Ishikawa (cell line): ENCODE measurements at regions not wholly inside any gene's neighbourhood (a gene's known extent, or its start where the extent isn't known, plus 50 kb on each side); places are given as distances from the start of the nearest gene placed in this dataset.

Source experiments
- CEBPB ChIP-seq: IDR thresholded peaks from 2 replicates; pipeline ENCODE4 v1.6.1; 2012
- CREB1 ChIP-seq: IDR thresholded peaks from 2 replicates; pipeline ENCODE4 v1.6.1; 2012; ENCODE audit warnings: low read depth
- EGR1 ChIP-seq: IDR thresholded peaks from 2 replicates; pipeline ENCODE4 v1.6.1; 2012
- EP300 ChIP-seq: IDR thresholded peaks from 2 replicates; pipeline ENCODE4 v1.6.1; 2012; ENCODE audit warnings: borderline replicate concordance
- FOXM1 ChIP-seq: IDR thresholded peaks from 2 replicates; pipeline ENCODE4 v1.6.1; 2012; ENCODE audit warnings: low read depth, borderline replicate concordance
- NFIC ChIP-seq: IDR thresholded peaks from 2 replicates; pipeline ENCODE4 v1.6.1; 2012
- RAD21 ChIP-seq: IDR thresholded peaks from 2 replicates; pipeline ENCODE4 v1.6.1; 2012; ENCODE audit warnings: low read depth
- TAF1 ChIP-seq: IDR thresholded peaks from 2 replicates; pipeline ENCODE4 v1.6.1; 2012; ENCODE audit warnings: low read depth, mild to moderate bottlenecking
- TCF12 ChIP-seq: IDR thresholded peaks from 2 replicates; pipeline ENCODE4 v1.6.1; 2012; ENCODE audit warnings: low read depth
- TEAD4 ChIP-seq: IDR thresholded peaks from 2 replicates; pipeline ENCODE4 v1.6.1; 2012
- YY1 ChIP-seq: IDR thresholded peaks from 2 replicates; pipeline ENCODE4 v1.6.1; 2012; ENCODE audit warnings: low read depth
- ZBTB7A ChIP-seq: IDR thresholded peaks from 2 replicates; pipeline ENCODE4 v1.6.1; 2012; ENCODE audit warnings: low read depth
- TF ChIP-seq, protein P1 (sequence below): IDR thresholded peaks from 2 replicates; pipeline ENCODE4 v1.6.1; 2012
- TF ChIP-seq, protein P2 (sequence below): IDR thresholded peaks from 2 replicates; pipeline ENCODE4 v1.6.1; 2012
- TF ChIP-seq, protein P3 (sequence below): IDR thresholded peaks from 2 replicates; pipeline ENCODE4 v1.6.1; 2012; ENCODE audit warnings: low read depth, mild to moderate bottlenecking

DNA sequence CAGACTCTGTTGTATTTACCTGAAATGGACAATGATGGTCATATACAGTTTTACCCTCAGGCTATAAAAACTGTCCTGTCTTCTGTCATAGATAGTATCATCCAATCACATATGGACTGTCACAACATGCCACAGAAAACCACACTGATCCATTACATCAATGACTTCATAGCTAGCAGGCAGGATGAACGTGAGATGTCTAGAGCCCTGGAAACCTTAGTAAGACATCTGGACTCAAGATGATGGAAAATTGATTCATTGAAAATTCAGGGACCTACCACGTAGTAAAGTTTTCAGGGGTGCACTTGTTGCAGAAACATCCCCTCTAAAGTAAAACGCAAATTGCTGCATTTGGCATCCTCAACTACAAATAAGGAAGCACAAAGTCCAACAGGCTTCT, 284.4 kb upstream of the RGMB start:
- TF ChIP-seq TAF1: no peak
- TF ChIP-seq RAD21: no peak
- TF ChIP-seq TEAD4: no peak
- TF ChIP-seq EGR1: no peak
- TF ChIP-seq CREB1: no peak
- no peak for TF ChIP-seq TCF12
- no peak for TF ChIP-seq ZBTB7A
- no peak for TF ChIP-seq YY1
- TF ChIP-seq, protein P1, sequence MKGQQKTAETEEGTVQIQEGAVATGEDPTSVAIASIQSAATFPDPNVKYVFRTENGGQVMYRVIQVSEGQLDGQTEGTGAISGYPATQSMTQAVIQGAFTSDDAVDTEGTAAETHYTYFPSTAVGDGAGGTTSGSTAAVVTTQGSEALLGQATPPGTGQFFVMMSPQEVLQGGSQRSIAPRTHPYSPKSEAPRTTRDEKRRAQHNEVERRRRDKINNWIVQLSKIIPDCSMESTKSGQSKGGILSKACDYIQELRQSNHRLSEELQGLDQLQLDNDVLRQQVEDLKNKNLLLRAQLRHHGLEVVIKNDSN: no peak
- TF ChIP-seq, protein P2, sequence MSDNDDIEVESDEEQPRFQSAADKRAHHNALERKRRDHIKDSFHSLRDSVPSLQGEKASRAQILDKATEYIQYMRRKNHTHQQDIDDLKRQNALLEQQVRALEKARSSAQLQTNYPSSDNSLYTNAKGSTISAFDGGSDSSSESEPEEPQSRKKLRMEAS: no peak
- no peak for TF ChIP-seq FOXM1

DNA sequence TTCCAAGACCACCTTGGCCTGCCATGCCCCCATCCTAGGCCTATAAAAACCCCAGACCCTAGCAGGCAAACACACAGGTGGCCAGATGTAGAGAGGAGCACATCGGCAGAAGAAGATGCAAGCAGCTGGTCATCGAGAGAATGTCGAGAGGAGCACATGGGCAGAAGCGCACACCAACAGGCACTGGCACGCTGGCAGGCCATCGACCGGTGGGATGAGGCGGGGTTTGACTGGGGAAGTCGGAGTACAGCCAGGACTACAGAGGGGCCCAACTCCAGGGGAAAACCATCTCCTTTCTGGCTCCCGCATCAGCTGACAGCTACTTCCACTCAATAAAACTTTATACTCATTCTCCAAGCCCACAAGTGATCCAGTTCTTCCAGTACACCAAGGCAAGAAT, 283.1 kb upstream of the RGMB start:
- TF ChIP-seq ZBTB7A (no peak), RAD21 (no peak), EP300 (no peak), CEBPB (no peak), NFIC (no peak), CREB1 (no peak), TEAD4 (no peak), FOXM1 (no peak), TCF12 (no peak), YY1 (no peak)
- TF ChIP-seq, protein P2: no peak
- TF ChIP-seq, protein P1: no peak

DNA sequence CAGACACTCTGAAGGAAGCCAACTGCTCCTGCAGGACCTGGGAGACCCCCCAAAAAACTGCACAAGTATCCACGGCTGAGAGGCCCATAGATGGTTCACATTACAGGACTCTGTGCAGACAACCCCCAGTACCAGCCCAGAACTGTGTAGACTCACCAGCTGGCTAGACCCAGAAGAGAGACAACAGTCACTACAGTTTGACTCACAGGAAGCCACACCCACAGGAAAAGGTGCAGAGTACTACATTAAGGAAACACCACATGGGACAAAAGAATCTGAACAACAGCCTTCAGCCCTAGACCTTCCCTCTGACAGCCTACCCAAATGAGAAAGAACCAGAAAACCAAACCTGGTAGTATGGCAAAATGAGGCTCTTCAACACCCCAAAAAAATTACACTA, 281.2 kb upstream of the RGMB start:
- no peak for TF ChIP-seq CREB1
- TF ChIP-seq EP300: no peak
- TF ChIP-seq YY1: no peak
- no peak for TF ChIP-seq TAF1
- no peak for TF ChIP-seq RAD21
- no peak for TF ChIP-seq NFIC
- no peak for TF ChIP-seq TCF12
- no peak for TF ChIP-seq TEAD4
- no peak for TF ChIP-seq FOXM1
- no peak for TF ChIP-seq ZBTB7A
- TF ChIP-seq, protein P2: no peak
- no peak for TF ChIP-seq CEBPB
- TF ChIP-seq, protein P3, sequence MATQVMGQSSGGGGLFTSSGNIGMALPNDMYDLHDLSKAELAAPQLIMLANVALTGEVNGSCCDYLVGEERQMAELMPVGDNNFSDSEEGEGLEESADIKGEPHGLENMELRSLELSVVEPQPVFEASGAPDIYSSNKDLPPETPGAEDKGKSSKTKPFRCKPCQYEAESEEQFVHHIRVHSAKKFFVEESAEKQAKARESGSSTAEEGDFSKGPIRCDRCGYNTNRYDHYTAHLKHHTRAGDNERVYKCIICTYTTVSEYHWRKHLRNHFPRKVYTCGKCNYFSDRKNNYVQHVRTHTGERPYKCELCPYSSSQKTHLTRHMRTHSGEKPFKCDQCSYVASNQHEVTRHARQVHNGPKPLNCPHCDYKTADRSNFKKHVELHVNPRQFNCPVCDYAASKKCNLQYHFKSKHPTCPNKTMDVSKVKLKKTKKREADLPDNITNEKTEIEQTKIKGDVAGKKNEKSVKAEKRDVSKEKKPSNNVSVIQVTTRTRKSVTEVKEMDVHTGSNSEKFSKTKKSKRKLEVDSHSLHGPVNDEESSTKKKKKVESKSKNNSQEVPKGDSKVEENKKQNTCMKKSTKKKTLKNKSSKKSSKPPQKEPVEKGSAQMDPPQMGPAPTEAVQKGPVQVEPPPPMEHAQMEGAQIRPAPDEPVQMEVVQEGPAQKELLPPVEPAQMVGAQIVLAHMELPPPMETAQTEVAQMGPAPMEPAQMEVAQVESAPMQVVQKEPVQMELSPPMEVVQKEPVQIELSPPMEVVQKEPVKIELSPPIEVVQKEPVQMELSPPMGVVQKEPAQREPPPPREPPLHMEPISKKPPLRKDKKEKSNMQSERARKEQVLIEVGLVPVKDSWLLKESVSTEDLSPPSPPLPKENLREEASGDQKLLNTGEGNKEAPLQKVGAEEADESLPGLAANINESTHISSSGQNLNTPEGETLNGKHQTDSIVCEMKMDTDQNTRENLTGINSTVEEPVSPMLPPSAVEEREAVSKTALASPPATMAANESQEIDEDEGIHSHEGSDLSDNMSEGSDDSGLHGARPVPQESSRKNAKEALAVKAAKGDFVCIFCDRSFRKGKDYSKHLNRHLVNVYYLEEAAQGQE: no peak
- TF ChIP-seq EGR1: no peak
- TF ChIP-seq, protein P1: no peak

DNA sequence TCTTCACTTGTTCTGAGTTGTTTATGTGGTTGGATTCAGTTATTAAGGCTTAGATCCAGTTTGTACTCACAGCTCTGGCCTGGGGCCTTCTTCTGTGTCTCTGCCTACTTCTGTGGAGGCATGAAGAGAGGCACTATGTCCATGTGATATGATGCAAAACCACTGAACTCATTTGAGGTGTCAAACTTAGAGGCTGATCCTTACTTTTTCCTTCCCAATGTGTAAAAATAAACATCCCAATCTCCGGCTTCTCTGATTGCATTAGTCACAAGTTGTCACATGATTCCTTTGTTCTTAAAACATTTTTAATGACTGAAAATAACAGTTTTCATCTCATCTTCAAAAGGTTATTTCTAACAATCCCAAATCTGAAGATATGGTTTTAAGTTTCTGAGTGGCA, 276.0 kb upstream of the RGMB start:
- TF ChIP-seq FOXM1 (no peak), ZBTB7A (no peak), TEAD4 (no peak), EP300 (no peak), YY1 (no peak), RAD21 (no peak)
- TF ChIP-seq, protein P2: no peak
- TF ChIP-seq, protein P3: no peak

DNA sequence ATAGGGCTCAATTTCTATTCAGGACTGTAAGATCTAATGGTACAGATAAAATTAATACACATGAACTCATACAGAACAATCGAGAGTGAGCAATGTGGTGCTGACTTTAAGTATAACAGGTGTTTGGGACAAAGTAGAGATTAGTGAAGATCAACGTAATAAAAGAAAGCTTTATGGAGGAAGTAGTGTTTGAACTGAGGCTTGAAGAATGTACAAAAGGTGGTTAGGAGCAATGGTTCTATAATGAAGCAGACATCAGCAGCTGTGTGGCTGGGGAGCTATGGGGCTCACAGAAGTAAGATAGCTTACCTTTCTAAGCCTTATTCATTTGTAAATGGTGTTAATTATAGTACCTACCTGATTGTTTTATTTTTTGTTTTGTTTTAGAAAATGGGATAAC, 275.4 kb upstream of the RGMB start:
- TF ChIP-seq NFIC: no peak
- no peak for TF ChIP-seq EP300
- no peak for TF ChIP-seq CEBPB
- TF ChIP-seq TAF1: no peak
- no peak for TF ChIP-seq EGR1
- TF ChIP-seq, protein P1: no peak
- TF ChIP-seq, protein P3: no peak
- TF ChIP-seq ZBTB7A: no peak
- no peak for TF ChIP-seq TCF12
- TF ChIP-seq RAD21: no peak
- TF ChIP-seq YY1: no peak
- TF ChIP-seq, protein P2: no peak
- no peak for TF ChIP-seq TEAD4
- no peak for TF ChIP-seq FOXM1
- no peak for TF ChIP-seq CREB1
